ENCODE measurements at regions not wholly inside any gene's neighbourhood (a gene's known extent, or its start where the extent isn't known, plus 50 kb on each side); places are given as distances from the start of the nearest gene placed in this dataset.

- no peak for TF ChIP-seq SP1 (IDR thresholded peaks at IDR 0.05)
- TF ChIP-seq FOXA1 (IDR thresholded peaks at IDR 0.05) = no peak
- no peak for TF ChIP-seq SUZ12 (IDR thresholded peaks at IDR 0.05)
- no peak for TF ChIP-seq ARNT (IDR thresholded peaks at IDR 0.05)
- TF ChIP-seq ZNF384 (IDR thresholded peaks at IDR 0.05) = no peak
Observed at GRCh38 chr20:55774628-55775027, 230.7 kb downstream of the CBLN4 start.
